ENCODE measurements at regions not wholly inside any gene's neighbourhood (a gene's known extent, or its start where the extent isn't known, plus 50 kb on each side); places are given as distances from the start of the nearest gene placed in this dataset.

DNA sequence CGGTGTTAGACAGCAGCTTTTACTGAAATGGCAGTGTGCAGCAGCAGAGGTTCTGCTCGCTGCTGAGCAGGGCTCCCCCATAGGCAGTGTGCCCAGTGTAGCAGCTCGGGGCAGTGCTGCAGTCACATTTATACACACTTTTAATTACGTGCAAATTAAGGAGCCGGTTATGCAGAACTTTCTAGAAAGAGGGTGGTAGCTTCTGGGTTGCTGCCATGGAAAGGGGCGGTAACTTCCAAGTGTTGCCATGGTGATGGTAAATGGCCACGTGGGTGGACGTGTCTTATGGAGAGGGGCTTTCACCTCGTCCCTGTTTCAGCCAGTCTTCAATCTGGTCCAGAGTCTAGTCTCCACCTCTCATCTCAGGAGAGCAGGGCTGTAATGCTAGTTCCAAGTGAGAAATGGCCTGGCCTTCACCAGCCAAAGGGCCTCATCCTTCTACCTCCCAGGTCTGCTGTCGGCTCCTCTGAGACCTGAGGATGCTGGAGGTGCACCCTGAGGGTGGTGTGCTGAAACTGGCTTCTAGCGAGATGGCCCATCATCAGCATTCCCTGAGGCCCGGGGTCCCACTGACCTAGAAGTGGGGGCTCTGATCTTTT lies 180.5 kb upstream of the PMEPA1 start:
- H3K36me3 ChIP-seq (ENCODE audit: control insufficient read depth, low read depth, low read length): no peaks in the 10 kb centered on the region
- H3K27ac ChIP-seq (ENCODE audit: low read length): no peak overlapping the region
- H3K9me3 ChIP-seq (ENCODE audit: control insufficient read depth, low read depth, low read length): no peaks in the 10 kb centered on the region
- no peak overlapping the region for H3K9ac ChIP-seq (ENCODE audit: low read length)
- H3K4me1 ChIP-seq (ENCODE audit: control insufficient read depth, low read depth, low read length): no peaks in the 10 kb centered on the region
- H3K27me3 ChIP-seq (ENCODE audit: control insufficient read depth, insufficient read depth, low read length): no peaks in the 10 kb centered on the region
- no peak overlapping the region for H3K4me3 ChIP-seq (ENCODE audit: low read length)

DNA sequence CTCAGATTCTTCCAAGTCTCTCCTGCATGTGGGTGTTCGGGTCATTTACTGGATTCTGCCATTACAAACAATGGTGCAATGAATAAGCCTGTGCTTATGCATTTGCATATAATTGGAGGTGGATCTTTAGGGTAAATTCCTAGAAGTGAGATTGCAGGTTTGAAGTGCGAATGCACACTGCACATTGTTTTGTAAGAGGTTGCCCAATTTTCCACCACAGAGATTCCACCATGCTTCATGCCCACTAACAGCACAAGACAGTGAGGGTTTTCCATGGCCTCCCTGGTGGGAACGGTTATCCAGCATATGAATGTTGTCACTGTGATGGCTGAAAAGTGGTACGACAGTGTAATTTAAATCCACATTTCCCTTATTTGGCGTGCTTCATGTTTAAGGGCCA lies 178.8 kb upstream of the PMEPA1 start:
- no peaks in the 10 kb centered on the region for H3K36me3 ChIP-seq (ENCODE audit: control insufficient read depth, low read depth, low read length)
- H3K4me3 ChIP-seq (ENCODE audit: low read length): no peak overlapping the region
- no peak overlapping the region for H3K9ac ChIP-seq (ENCODE audit: low read length)
- no peaks in the 10 kb centered on the region for H3K4me1 ChIP-seq (ENCODE audit: control insufficient read depth, low read depth, low read length)
- no peaks in the 10 kb centered on the region for H3K9me3 ChIP-seq (ENCODE audit: control insufficient read depth, low read depth, low read length)
- no peak overlapping the region for H3K27ac ChIP-seq (ENCODE audit: low read length)
- no peaks in the 10 kb centered on the region for H3K27me3 ChIP-seq (ENCODE audit: control insufficient read depth, insufficient read depth, low read length)

- Histone ChIP-seq H3K9me3 (ENCODE audit: control insufficient read depth, low read depth, low read length) (no peaks in the 10 kb centered on the region), H3K9ac (ENCODE audit: low read length) (no peak overlapping the region), H3K27ac (ENCODE audit: low read length) (no peak overlapping the region), H3K36me3 (ENCODE audit: control insufficient read depth, low read depth, low read length) (no peaks in the 10 kb centered on the region), H3K27me3 (ENCODE audit: control insufficient read depth, insufficient read depth, low read length) (no peaks in the 10 kb centered on the region), H3K4me3 (ENCODE audit: low read length) (no peak overlapping the region), H3K4me1 (ENCODE audit: control insufficient read depth, low read depth, low read length) (no peaks in the 10 kb centered on the region)
Measured at GRCh38 chr20:57884956-57885355, 175.1 kb upstream of the PMEPA1 start.

GRCh38 chr20:57883761-57884160 lies 173.9 kb upstream of the PMEPA1 start:
- no peaks in the 10 kb centered on the region for H3K27me3 ChIP-seq (ENCODE audit: control insufficient read depth, insufficient read depth, low read length)
- no peak overlapping the region for H3K4me3 ChIP-seq (ENCODE audit: low read length)
- no peak overlapping the region for H3K27ac ChIP-seq (ENCODE audit: low read length)
- no peaks in the 10 kb centered on the region for H3K9me3 ChIP-seq (ENCODE audit: control insufficient read depth, low read depth, low read length)
- H3K4me1 ChIP-seq (ENCODE audit: control insufficient read depth, low read depth, low read length): no peaks in the 10 kb centered on the region
- no peaks in the 10 kb centered on the region for H3K36me3 ChIP-seq (ENCODE audit: control insufficient read depth, low read depth, low read length)
- no peak overlapping the region for H3K9ac ChIP-seq (ENCODE audit: low read length)

DNA sequence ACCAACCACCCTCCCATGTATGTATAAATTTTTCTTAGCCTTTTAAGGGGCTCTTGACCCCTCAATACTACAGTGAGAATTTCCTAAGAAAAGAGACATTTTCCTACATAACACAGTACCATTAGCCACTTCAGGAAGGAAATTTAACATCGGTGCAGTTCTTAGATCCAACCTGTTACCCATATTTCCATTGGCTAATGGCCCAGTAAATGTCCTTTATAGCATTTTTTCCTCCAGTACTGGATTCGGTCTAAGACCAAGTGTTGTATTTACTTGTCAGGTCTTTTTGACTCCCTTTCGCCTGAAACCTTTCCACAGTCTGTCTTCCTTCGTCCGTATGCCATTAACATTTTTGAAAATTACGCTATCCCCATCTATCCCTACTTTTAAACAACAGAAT lies 173.4 kb upstream of the PMEPA1 start:
- no peak overlapping the region for H3K9ac ChIP-seq (ENCODE audit: low read length)
- H3K4me3 ChIP-seq (ENCODE audit: low read length): no peak overlapping the region
- H3K36me3 ChIP-seq (ENCODE audit: control insufficient read depth, low read depth, low read length): no peaks in the 10 kb centered on the region
- no peaks in the 10 kb centered on the region for H3K4me1 ChIP-seq (ENCODE audit: control insufficient read depth, low read depth, low read length)
- no peaks in the 10 kb centered on the region for H3K9me3 ChIP-seq (ENCODE audit: control insufficient read depth, low read depth, low read length)
- H3K27ac ChIP-seq (ENCODE audit: low read length): no peak overlapping the region
- no peaks in the 10 kb centered on the region for H3K27me3 ChIP-seq (ENCODE audit: control insufficient read depth, insufficient read depth, low read length)

GRCh38 chr20:57882451-57883161 lies 172.8 kb upstream of the PMEPA1 start:
- Histone ChIP-seq H3K4me3 (ENCODE audit: low read length) (no peak overlapping the region), H3K27me3 (ENCODE audit: control insufficient read depth, insufficient read depth, low read length) (no peaks in the 10 kb centered on the region), H3K9ac (ENCODE audit: low read length) (no peak overlapping the region), H3K27ac (ENCODE audit: low read length) (no peak overlapping the region), H3K9me3 (ENCODE audit: control insufficient read depth, low read depth, low read length) (no peaks in the 10 kb centered on the region), H3K36me3 (ENCODE audit: control insufficient read depth, low read depth, low read length) (no peaks in the 10 kb centered on the region), H3K4me1 (ENCODE audit: control insufficient read depth, low read depth, low read length) (no peaks in the 10 kb centered on the region)

DNA sequence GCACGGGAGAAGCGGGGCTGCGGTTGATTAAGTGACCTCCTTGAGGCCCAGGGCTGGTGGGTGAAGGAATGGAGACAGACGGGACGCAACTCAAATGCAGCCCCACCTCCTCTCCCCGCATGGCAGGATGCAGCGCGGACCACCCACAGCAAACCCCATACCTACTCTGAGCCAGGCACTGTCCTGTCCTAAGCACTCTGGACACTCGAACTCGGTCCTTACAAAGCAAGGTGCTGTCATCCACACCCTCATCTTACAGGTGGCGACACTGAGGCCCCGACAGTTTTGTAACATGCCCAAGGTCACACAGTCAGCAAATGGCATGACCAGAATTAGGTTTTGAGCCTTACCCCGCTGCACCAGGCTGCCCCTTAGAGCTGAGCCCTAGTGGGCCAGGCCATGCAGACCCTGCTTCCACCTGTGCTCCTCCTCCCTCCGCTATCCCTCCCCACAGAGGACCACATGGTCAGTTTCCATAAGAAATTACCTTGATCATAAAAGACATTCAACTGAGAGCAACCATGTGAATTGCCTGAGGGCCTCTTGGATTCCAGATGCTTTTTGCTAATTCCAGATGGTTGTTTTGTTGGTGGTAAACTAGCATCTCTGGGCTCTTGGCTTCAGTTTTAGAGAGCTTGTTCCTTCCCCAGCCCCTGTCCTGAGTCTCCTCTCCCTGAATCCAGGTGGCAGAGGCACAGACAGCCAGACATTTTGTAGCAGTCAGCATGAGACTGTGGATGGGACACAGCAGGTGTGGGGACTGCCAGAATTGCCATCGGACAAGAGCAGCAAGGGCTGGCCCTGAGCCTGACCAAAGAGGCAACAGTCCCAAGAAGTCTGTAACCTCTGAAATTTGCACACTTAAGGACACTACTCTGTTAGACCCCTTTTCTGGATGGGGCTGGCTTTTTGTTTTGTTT lies 171.9 kb upstream of the PMEPA1 start:
- no peaks in the 10 kb centered on the region for H3K9me3 ChIP-seq (ENCODE audit: control insufficient read depth, low read depth, low read length)
- H3K36me3 ChIP-seq (ENCODE audit: control insufficient read depth, low read depth, low read length): no peaks in the 10 kb centered on the region
- no peaks in the 10 kb centered on the region for H3K27me3 ChIP-seq (ENCODE audit: control insufficient read depth, insufficient read depth, low read length)
- H3K4me3 ChIP-seq (ENCODE audit: low read length): no peak overlapping the region
- no peak overlapping the region for H3K9ac ChIP-seq (ENCODE audit: low read length)
- no peaks in the 10 kb centered on the region for H3K4me1 ChIP-seq (ENCODE audit: control insufficient read depth, low read depth, low read length)
- H3K27ac ChIP-seq (ENCODE audit: low read length): no peak overlapping the region

DNA sequence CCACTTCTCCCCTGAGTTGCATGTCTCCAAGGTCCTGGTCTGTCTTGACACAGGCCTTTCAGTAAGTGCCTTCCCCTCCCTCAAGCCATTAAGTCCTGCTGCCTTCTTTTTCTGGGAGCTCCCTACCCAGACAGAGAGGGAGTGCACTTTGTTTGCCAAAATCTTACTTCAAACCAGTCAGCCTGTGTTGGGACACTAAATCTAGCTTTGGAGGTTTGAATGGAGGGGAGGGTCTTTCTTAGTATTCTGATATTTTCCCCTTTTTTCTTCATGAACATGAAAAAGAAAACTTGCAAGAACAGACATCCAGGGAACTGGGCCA lies 170.7 kb upstream of the PMEPA1 start:
- Histone ChIP-seq H3K4me3 (ENCODE audit: low read length) (no peak overlapping the region), H3K4me1 (ENCODE audit: control insufficient read depth, low read depth, low read length) (no peaks in the 10 kb centered on the region), H3K27ac (ENCODE audit: low read length) (no peak overlapping the region), H3K9me3 (ENCODE audit: control insufficient read depth, low read depth, low read length) (no peaks in the 10 kb centered on the region), H3K9ac (ENCODE audit: low read length) (no peak overlapping the region), H3K36me3 (ENCODE audit: control insufficient read depth, low read depth, low read length) (no peaks in the 10 kb centered on the region), H3K27me3 (ENCODE audit: control insufficient read depth, insufficient read depth, low read length) (no peaks in the 10 kb centered on the region)

DNA sequence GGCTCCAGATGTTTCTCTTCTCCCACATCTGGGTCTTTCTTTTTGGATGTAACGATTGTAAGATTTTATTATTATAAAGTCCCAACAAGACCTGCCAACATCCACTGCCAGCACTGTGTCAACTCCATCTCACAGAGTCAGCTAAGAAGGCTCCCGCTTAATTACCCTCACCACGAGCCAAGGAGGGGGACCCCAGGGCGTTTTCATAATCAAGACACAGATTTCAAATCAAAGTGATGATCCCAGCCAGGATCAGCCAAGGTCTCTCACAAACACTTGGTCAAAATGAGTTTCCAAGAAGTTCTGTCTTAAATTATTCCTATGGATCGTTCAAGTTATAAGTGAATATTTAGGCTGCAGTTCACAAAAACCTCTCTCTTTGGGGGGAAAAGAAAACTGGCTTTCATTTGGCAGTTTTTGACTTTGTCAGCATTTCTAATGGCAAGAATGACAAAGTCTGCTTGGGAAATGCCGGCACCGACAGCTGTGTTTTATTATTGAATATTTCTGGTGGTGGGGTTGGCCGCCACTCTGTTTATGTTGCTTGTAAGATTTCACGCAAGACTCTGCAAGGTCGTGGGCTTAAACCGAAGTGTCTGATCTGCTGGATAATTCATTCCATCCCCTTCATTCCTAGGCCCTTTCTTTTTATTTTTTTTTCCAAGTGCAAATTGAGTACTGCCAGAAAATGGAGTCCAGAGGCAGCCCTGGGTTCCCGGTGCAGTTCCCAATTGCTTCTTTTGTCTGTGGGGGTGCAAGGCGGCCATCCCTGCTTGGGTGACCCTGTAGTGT lies 170.2 kb upstream of the PMEPA1 start:
- Histone ChIP-seq H3K9me3 (ENCODE audit: control insufficient read depth, low read depth, low read length) (no peaks in the 10 kb centered on the region), H3K27ac (ENCODE audit: low read length) (no peak overlapping the region), H3K4me1 (ENCODE audit: control insufficient read depth, low read depth, low read length) (no peaks in the 10 kb centered on the region), H3K36me3 (ENCODE audit: control insufficient read depth, low read depth, low read length) (no peaks in the 10 kb centered on the region), H3K9ac (ENCODE audit: low read length) (no peak overlapping the region), H3K4me3 (ENCODE audit: low read length) (no peak overlapping the region), H3K27me3 (ENCODE audit: control insufficient read depth, insufficient read depth, low read length) (no peaks in the 10 kb centered on the region)

- H3K9ac ChIP-seq (ENCODE audit: low read length): no peak overlapping the region
- no peaks in the 10 kb centered on the region for H3K36me3 ChIP-seq (ENCODE audit: control insufficient read depth, low read depth, low read length)
- H3K27ac ChIP-seq (ENCODE audit: low read length): no peak overlapping the region
Measured at GRCh38 chr20:57879437-57879778, 169.6 kb upstream of the PMEPA1 start.

GRCh38 chr20:57878786-57879424 lies 169.1 kb upstream of the PMEPA1 start:
- H3K4me3 ChIP-seq (ENCODE audit: low read length): no peak overlapping the region
- no peak overlapping the region for H3K9ac ChIP-seq (ENCODE audit: low read length)
- H3K27ac ChIP-seq (ENCODE audit: low read length): no peak overlapping the region
- H3K4me1 ChIP-seq (ENCODE audit: control insufficient read depth, low read depth, low read length): no peaks in the 10 kb centered on the region
- no peaks in the 10 kb centered on the region for H3K9me3 ChIP-seq (ENCODE audit: control insufficient read depth, low read depth, low read length)
- H3K27me3 ChIP-seq (ENCODE audit: control insufficient read depth, insufficient read depth, low read length): no peaks in the 10 kb centered on the region
- H3K36me3 ChIP-seq (ENCODE audit: control insufficient read depth, low read depth, low read length): no peaks in the 10 kb centered on the region

More at GRCh38 chr20:57879437-57879778, 169.6 kb upstream of the PMEPA1 start:
- Histone ChIP-seq H3K4me3 (ENCODE audit: low read length) (no peak overlapping the region), H3K27me3 (ENCODE audit: control insufficient read depth, insufficient read depth, low read length) (no peaks in the 10 kb centered on the region), H3K4me1 (ENCODE audit: control insufficient read depth, low read depth, low read length) (no peaks in the 10 kb centered on the region), H3K9me3 (ENCODE audit: control insufficient read depth, low read depth, low read length) (no peaks in the 10 kb centered on the region)
